Activated CD4-positive, alpha-beta T cell treated with anti-CD3 and anti-CD28 coated beads for 36 hours (primary cell): ENCODE measurements at regions not wholly inside any gene's neighbourhood (a gene's known extent, or its start where the extent isn't known, plus 50 kb on each side); places are given as distances from the start of the nearest gene placed in this dataset.
"Not testable (repeated sequence)": the region's sequence is repeated elsewhere in the genome, so short reads cannot be mapped to it uniquely, and the experiment has no call there.

Source experiments
- ATAC-seq: fragments of 200-7000 bp; cut with Tn5 transposase; one replicate; pipeline ENCODE4 v1.10.0; 2021; ENCODE audit warnings: mild to moderate bottlenecking, moderate library complexity
- CTCF ChIA-PET: fragments of 350-600 bp; sonication (Branson Sonifier 250); formaldehyde crosslinking; loops from one replicate; lab custom pipeline; 2021; ENCODE audit warnings: antibody characterized with exemption; lab: Charles Lee
- POLR2A ChIA-PET: fragments of 350-600 bp; sonication (Branson Sonifier 250); formaldehyde crosslinking; loops from one replicate; lab custom pipeline; 2021; ENCODE audit warnings: antibody characterized with exemption, inconsistent platforms; lab: Charles Lee
- DNase-seq: peaks from one replicate; pipeline ENCODE4 v3.0.0-alpha.2; 2020
- H3K27ac Mint-ChIP-seq: one replicate; pipeline ENCODE4 v1.8.0; 2021; ENCODE audit warnings: mixed read lengths
- H3K27me3 Mint-ChIP-seq: one replicate; pipeline ENCODE4 v1.8.0; 2021; ENCODE audit warnings: mixed read lengths
- H3K36me3 Mint-ChIP-seq: one replicate; pipeline ENCODE4 v1.8.0; 2021; ENCODE audit warnings: low read depth, mixed read lengths
- H3K4me1 Mint-ChIP-seq: one replicate; pipeline ENCODE4 v1.8.0; 2021; ENCODE audit warnings: mixed read lengths
- H3K4me3 Mint-ChIP-seq: one replicate; pipeline ENCODE4 v1.8.0; 2021; ENCODE audit warnings: mild to moderate bottlenecking, moderate library complexity, mixed read lengths
- H3K9me3 Mint-ChIP-seq: one replicate; pipeline ENCODE4 v1.8.0; 2021; ENCODE audit warnings: low read depth, mixed read lengths
- intact Hi-C, 2 experiments: fragments of 100-400 bp; cut with DNase I in 1 of 2; cut with micrococcal nuclease in 1 of 2; formaldehyde crosslinking; loops; one replicate each; pipeline versions ENCODE4 v1.14.2 to v1.15.1; 2022 to 2024; cut with DNase I, micrococcal nuclease

DNA sequence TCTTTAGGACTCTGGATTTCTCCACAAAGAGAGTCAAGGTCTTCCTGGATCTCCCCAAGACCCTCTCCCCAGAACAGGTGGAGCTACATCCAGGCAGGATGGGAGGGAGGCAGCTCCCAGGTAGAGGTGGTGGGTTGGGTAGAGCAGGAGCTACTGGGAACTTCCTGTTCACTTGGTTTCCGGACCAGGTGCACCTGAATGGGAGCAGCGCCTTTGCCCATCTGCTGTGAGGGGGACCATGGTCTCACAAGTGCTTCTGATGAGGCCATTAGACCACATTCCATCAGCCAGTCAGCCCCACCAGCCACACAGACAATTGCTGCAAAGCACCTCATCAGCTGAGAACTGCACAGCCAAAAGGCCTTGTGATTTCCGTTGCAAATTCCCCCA is 188.8 kb downstream of the MATN1 start:
- intact Hi-C loops: no loop called here
- ChIA-PET CTCF (interaction anchor here (0.6 kb wide), 1 partner anchor 55 kb away, joined by 4 read pairs; no protein-coding TSS in a partner anchor), POLR2A (no interaction called here)
- ATAC-seq: no peak
- no peaks in the 10 kb centered on the region for H3K4me1 Mint-ChIP-seq
- no peak overlapping the region for H3K4me3 Mint-ChIP-seq
- H3K27me3 Mint-ChIP-seq: peaks cover 8% of the 10 kb centered on the region
- DNase-seq: no peak
- no peak overlapping the region for H3K27ac Mint-ChIP-seq
- no peaks in the 10 kb centered on the region for H3K36me3 Mint-ChIP-seq
- H3K9me3 Mint-ChIP-seq: no peaks in the 10 kb centered on the region

DNA sequence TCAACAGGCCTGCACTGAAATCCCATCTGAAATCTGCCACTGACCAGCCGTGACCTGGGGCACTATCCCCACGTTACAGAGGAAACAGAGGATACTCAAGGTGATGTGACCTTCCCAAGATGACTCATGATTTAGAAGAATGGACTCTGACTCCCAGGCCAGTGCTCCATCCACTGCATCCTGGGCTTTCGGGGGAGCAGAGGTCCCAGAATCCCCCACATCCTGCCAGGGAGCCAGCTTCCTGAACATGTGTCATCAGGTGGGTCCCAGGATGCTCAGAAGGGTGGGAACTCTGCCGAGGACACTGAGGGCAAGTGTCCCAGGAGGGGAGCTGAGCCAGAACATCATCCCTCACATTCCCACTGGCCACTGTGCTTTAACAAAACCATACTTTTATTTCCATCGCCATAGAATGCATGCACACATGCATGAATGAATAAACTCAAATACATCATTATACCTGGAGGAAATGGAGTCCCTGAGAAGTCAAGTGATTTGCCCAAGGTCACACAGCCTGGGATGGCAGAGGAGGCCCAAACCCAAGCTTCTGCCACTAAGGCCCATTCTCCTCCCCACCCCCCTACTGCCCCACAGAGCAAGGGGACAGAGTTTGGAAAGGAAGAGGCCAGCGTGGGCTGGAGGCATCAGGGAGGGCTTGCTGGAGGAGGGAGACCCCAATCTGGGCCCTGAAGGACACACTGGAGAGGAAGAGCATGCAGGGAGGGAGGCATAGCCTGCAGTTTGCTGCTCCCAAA is 189.4 kb downstream of the MATN1 start:
- no peak for DNase-seq
- Mint-ChIP-seq H3K9me3 (no peaks in the 10 kb centered on the region), H3K4me3 (no peak overlapping the region), H3K27me3 (peaks cover 8% of the 10 kb centered on the region), H3K4me1 (no peaks in the 10 kb centered on the region), H3K36me3 (no peaks in the 10 kb centered on the region), H3K27ac (no peak overlapping the region)
- intact Hi-C loops: no loop called here
- CTCF ChIA-PET: interaction anchor here (0.6 kb wide), 1 partner anchor 54 kb away, joined by 4 read pairs; no protein-coding TSS in a partner anchor
- no peak for ATAC-seq
- POLR2A ChIA-PET: no interaction called here

DNA sequence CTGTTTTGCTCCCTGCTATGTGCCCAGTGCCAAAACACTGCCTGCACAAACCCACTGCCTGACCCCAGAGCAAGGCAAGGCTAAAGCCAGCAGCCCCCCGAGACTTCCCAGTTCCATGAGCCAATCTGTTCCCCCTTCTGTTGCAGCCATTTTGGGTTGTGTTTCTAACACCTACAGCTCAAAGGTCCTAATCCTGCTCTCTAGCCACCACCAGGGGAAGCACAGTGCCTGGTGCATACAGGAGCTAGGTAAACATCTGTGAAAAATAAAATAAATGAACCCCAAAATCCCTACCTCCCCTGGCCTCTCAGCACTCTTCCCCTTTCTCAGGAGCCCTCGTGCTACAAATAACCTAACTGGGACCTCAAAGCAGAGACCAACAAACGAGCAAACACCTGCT is 190.2 kb downstream of the MATN1 start:
- intact Hi-C loops: no loop called here
- Mint-ChIP-seq H3K27me3 (peaks cover 8% of the 10 kb centered on the region), H3K9me3 (no peaks in the 10 kb centered on the region), H3K4me1 (no peaks in the 10 kb centered on the region), H3K27ac (no peak overlapping the region), H3K4me3 (no peak overlapping the region), H3K36me3 (no peaks in the 10 kb centered on the region)
- ChIA-PET POLR2A (no interaction called here), CTCF (no interaction called here)
- ATAC-seq (no peak), DNase-seq (no peak)

GRCh38 chr1:30532621-30533020 is 190.8 kb downstream of the MATN1 start:
- no peak overlapping the region for H3K27ac Mint-ChIP-seq
- CTCF ChIA-PET: no interaction called here
- POLR2A ChIA-PET: no interaction called here

GRCh38 chr1:30527511-30528140 is 195.8 kb downstream of the MATN1 start:
- Mint-ChIP-seq H3K36me3 (no peaks in the 10 kb centered on the region), H3K4me3 (no peak overlapping the region), H3K27me3 (peaks cover 14% of the 10 kb centered on the region), H3K4me1 (no peaks in the 10 kb centered on the region), H3K27ac (no peak overlapping the region), H3K9me3 (no peaks in the 10 kb centered on the region)
- ChIA-PET POLR2A (no interaction called here), CTCF (no interaction called here)
- DNase-seq: no peak
- intact Hi-C loops: no loop called here
- no peak for ATAC-seq

More at GRCh38 chr1:30532621-30533020, 190.8 kb downstream of the MATN1 start:
- Mint-ChIP-seq H3K4me3 (no peak overlapping the region), H3K9me3 (no peaks in the 10 kb centered on the region), H3K36me3 (no peaks in the 10 kb centered on the region), H3K27me3 (peaks cover 8% of the 10 kb centered on the region), H3K4me1 (no peaks in the 10 kb centered on the region)
- intact Hi-C loops: no loop called here
- DNase-seq: no peak
- ATAC-seq: no peak

- DNase-seq (no peak), ATAC-seq (no peak)
- ChIA-PET POLR2A (no interaction called here), CTCF (no interaction called here)
- H3K9me3 Mint-ChIP-seq: no peaks in the 10 kb centered on the region
- intact Hi-C loops: no loop called here
- no peaks in the 10 kb centered on the region for H3K36me3 Mint-ChIP-seq
- no peaks in the 10 kb centered on the region for H3K4me1 Mint-ChIP-seq
- H3K27ac Mint-ChIP-seq: no peak overlapping the region
- peaks cover 17% of the 10 kb centered on the region for H3K27me3 Mint-ChIP-seq
- no peak overlapping the region for H3K4me3 Mint-ChIP-seq
Observed at GRCh38 chr1:30526652-30527345, 196.6 kb downstream of the MATN1 start.

GRCh38 chr1:30525971-30526651 is 197.3 kb downstream of the MATN1 start:
- DNase-seq: no peak
- POLR2A ChIA-PET: no interaction called here
- CTCF ChIA-PET: no interaction called here
- Mint-ChIP-seq H3K4me3 (no peak overlapping the region), H3K9me3 (no peaks in the 10 kb centered on the region), H3K4me1 (no peaks in the 10 kb centered on the region), H3K36me3 (no peaks in the 10 kb centered on the region), H3K27me3 (peaks cover 15% of the 10 kb centered on the region), H3K27ac (no peak overlapping the region)
- no peak for ATAC-seq
- intact Hi-C loops: no loop called here

GRCh38 chr1:30525631-30525970 is 197.8 kb downstream of the MATN1 start:
- H3K27ac Mint-ChIP-seq: no peak overlapping the region
- intact Hi-C loops: no loop called here
- ATAC-seq: no peak
- ChIA-PET POLR2A (no interaction called here), CTCF (no interaction called here)
- peaks cover 13% of the 10 kb centered on the region for H3K27me3 Mint-ChIP-seq
- H3K4me3 Mint-ChIP-seq: no peak overlapping the region
- no peaks in the 10 kb centered on the region for H3K36me3 Mint-ChIP-seq
- DNase-seq: no peak
- H3K4me1 Mint-ChIP-seq: no peaks in the 10 kb centered on the region
- no peaks in the 10 kb centered on the region for H3K9me3 Mint-ChIP-seq

DNA sequence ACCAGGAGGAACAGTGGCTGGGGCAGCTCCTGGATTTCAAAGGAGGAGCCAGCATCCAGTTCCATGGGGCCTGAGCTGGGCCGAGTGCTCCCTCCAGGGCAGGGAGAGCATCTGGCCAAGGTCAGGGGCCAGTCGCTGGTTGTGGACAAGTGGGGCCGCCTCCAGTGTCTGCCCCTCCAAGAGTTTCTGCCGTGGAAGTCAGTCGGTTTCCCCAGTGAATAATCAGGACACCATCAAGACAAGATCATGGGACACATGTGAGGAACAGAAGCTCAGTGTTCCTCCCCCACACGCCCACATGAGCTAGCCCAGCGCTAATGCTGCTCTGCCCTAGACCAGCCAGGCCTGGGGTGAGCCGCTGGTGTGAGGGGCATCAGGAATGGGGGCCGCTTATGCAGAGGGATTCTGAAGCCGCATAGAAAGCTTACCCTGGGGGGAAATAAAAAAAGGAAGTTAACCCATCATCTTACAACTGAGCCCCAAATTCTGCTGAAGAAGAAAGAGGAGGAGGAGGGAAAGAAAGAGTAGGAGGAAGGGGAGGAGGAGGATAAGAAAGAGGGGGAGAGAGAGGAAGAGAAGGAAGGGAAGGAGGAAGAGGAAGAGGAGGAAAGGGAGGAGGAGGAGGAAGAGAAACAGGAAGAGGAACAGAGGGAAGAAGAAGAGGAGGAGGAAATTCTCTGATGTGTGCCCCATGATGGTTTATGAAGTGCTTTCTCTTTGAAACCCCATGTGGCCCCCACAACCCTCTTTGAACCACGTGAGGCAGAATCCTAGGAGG is 198.4 kb downstream of the MATN1 start:
- ATAC-seq (no peak), DNase-seq (no peak)
- POLR2A ChIA-PET: no interaction called here
- no peaks in the 10 kb centered on the region for H3K4me1 Mint-ChIP-seq
- peaks cover 12% of the 10 kb centered on the region for H3K27me3 Mint-ChIP-seq
- CTCF ChIA-PET: no interaction called here
- no peaks in the 10 kb centered on the region for H3K9me3 Mint-ChIP-seq
- H3K4me3 Mint-ChIP-seq: no peak overlapping the region
- H3K36me3 Mint-ChIP-seq: no peaks in the 10 kb centered on the region
- intact Hi-C loops: no loop called here
- H3K27ac Mint-ChIP-seq: no peak overlapping the region

DNA sequence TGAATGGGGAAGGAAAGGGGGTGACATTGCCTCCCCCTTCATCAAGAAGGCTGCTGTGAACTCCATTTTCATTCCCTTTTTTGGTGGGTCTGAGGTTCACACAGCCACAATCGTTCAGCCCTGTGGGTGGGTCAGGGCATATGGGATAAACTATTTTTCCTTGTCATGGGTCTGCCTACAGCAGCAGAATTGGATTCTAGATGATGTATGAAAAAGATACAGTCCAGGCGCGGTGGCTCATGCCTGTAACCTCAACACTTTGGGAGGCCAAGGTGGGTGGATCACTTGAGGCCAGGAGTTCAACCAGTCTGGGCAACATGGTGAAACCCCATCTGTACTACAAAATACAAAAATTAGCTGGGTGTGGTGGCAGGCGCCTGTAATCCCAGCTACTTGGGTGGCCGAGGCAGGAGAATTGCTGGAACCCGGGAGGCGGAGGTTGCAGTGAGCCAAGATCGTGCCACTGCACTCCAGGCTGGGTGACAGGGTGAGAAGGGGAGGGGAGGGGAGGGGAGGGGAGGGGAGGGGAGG is 199.3 kb downstream of the MATN1 start:
- ATAC-seq: not testable (repeated sequence)

More for the DNA sequence above, 199.3 kb downstream of the MATN1 start:
- H3K4me1 Mint-ChIP-seq, POLR2A ChIA-PET, DNase-seq, intact Hi-C loops, H3K4me3 Mint-ChIP-seq, CTCF ChIA-PET, H3K27ac Mint-ChIP-seq, H3K9me3 Mint-ChIP-seq, H3K36me3 Mint-ChIP-seq: not testable (repeated sequence)
- H3K27me3 Mint-ChIP-seq: peaks cover 12% of the 10 kb centered on the region
